ENCODE measurements at regions not wholly inside any gene's neighbourhood (a gene's known extent, or its start where the extent isn't known, plus 50 kb on each side); places are given as distances from the start of the nearest gene placed in this dataset.
A peak's percentile ranks its signal among the peaks of the same experiment; 100 is the strongest.

DNA sequence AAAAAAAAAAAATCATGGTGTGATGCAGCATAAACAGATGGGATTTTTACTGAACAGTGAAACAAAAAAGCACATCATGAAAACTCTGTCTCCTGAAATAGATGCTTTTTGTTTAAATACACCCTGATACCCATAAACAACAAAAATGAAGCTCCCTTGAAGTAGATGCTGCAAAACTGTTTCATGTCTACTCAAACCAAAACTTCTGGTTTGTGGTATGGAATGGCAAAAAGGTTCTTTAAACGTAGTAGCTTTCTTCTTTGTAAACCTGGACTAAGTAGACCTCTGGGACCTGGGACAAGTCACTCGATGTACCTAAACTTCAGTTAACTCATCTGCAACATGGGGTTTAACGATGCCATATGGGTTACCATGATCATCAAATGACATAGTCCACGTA, 64.4 kb upstream of the RAPH1 start:
- H3K36me3 ChIP-seq = no peaks in the 10 kb centered on the region
- TF ChIP-seq POLR2A (IDR thresholded peaks at IDR 0.05) = no peak
- TF ChIP-seq, protein P1, sequence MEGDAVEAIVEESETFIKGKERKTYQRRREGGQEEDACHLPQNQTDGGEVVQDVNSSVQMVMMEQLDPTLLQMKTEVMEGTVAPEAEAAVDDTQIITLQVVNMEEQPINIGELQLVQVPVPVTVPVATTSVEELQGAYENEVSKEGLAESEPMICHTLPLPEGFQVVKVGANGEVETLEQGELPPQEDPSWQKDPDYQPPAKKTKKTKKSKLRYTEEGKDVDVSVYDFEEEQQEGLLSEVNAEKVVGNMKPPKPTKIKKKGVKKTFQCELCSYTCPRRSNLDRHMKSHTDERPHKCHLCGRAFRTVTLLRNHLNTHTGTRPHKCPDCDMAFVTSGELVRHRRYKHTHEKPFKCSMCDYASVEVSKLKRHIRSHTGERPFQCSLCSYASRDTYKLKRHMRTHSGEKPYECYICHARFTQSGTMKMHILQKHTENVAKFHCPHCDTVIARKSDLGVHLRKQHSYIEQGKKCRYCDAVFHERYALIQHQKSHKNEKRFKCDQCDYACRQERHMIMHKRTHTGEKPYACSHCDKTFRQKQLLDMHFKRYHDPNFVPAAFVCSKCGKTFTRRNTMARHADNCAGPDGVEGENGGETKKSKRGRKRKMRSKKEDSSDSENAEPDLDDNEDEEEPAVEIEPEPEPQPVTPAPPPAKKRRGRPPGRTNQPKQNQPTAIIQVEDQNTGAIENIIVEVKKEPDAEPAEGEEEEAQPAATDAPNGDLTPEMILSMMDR (IDR thresholded peaks at IDR 0.05) = no peak
- DNase-seq (no peak), ATAC-seq (no peak)
- H3K4me1 ChIP-seq = peaks cover 0 to 16% (median 7%) of the 10 kb centered on the region in 12 donors
- WGBS, 4 donors = 86 to 93% (median 90%) methylated on average over 4 of the region's 4 CpGs
- H3K9me3 ChIP-seq = no peaks in the 10 kb centered on the region
- no peak overlapping the region for H3K27ac ChIP-seq
- no peaks in the 10 kb centered on the region for H3K27me3 ChIP-seq
- intact Hi-C loops (cut with DNase I) = no loop called here
- H3K4me3 ChIP-seq = no peak overlapping the region

DNA sequence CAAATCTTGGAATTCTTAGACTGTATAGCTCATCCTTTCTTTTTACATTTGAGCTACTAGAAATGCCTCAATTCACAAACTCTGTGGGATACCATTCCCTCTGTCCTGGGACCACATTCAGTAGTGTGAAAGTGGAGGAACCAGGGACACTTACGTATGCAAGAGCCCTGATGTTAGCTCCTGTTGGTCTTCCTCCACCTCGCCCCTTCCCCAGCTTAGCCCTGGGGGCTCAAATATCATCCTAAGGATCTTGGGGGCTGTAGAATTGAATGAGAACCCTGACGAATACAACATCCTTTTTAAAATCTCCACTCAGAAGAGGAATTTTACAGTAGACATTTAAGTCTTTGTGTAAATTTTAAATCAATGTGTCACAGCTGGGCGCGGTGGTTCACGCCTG, 65.2 kb upstream of the RAPH1 start:
- no peak for TF ChIP-seq POLR2A (IDR thresholded peaks at IDR 0.05)
- TF ChIP-seq, protein P1 (IDR thresholded peaks at IDR 0.05) = no peak
- H3K9me3 ChIP-seq = no peaks in the 10 kb centered on the region
- ATAC-seq = no peak
- no peak overlapping the region for H3K27ac ChIP-seq
- H3K4me1 ChIP-seq = peaks cover 0 to 16% (median 8%) of the 10 kb centered on the region in 12 donors
- 94 to 100% (median 98%) methylated on average over 6 of the region's 6 CpGs for WGBS, 4 donors
- DNase-seq = no peak
- intact Hi-C loops (cut with DNase I) = no loop called here
- no peaks in the 10 kb centered on the region for H3K27me3 ChIP-seq
- H3K36me3 ChIP-seq = no peaks in the 10 kb centered on the region
- no peak overlapping the region for H3K4me3 ChIP-seq

DNA sequence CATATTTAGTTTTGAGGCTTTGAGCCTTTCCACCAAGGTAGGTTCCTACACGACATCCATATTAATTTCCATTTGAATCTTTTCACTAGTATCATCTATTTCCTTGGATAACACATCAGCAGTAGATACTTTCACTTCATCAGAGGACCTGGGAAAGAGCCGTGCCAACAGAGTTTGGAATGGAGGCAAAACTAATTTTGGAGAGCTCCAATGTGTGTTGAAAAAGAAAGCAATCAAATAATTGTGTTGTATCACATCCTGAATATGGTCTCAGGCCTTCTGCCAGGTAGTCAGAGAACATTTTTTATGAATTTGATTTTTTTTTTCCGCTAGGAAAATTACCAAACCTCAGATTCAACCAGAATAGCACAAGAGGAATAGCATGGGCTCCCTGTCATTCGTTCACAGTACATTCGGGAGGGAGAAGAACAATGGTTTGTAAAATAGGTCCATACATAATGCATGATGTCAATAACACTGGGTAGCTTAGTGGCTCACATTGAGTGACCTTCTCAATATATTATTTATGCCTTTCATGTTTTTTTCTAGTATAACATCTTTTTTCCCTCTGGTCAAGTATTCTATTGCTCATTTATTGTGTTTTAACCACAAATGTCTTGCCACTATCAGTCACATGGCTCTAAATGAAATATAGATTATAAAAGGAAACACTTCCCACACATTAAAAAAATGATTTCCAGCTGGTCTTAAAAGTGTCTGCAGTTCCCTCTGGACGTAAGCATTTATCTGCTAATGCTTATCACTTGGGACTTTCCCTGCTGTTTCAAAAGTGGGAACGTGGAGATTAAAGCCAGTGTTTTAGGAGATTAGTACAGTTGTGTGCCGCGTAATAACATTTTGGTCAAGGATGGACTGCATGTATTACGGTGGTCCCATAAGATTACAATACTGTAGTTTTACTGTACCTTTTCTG, 68.6 kb upstream of the RAPH1 start:
- H3K9me3 ChIP-seq = no peaks in the 10 kb centered on the region
- DNase-seq (no peak), ATAC-seq (peak in 1 of 4 donors; percentile 22)
- no peaks in the 10 kb centered on the region for H3K27me3 ChIP-seq
- no peaks in the 10 kb centered on the region for H3K36me3 ChIP-seq
- TF ChIP-seq, protein P1 (IDR thresholded peaks at IDR 0.05) = no peak
- no peak for TF ChIP-seq POLR2A (IDR thresholded peaks at IDR 0.05)
- no peak overlapping the region for H3K4me3 ChIP-seq
- 49 to 66% (median 55%) methylated on average over 10 of the region's 10 CpGs for WGBS, 4 donors
- H3K27ac ChIP-seq = peak overlapping the region in 1 of 12 donors; percentile 46
- peaks cover 0 to 19% (median 8%) of the 10 kb centered on the region in 12 donors for H3K4me1 ChIP-seq
- intact Hi-C loops (cut with DNase I) = no loop called here

DNA sequence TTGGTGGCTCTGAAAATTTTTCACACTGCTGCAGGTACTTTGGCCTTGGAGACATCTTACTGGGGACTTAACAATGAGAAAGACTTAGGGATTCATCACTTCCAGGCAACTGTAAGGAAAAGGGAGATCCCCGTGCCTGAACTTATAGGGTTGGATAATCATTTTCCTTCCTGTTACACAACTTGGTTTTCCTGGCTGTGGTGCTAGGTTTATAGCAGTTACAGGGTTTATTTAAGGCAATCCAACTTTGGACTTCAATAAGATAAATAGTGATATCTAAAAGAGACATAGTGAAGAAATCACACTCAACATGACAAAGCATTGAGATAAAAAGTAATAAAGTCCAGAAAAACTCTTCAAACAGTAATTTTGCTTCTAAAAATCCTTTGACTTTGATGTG, 70.2 kb upstream of the RAPH1 start:
- Histone ChIP-seq H3K4me3 (no peak overlapping the region), H3K27ac (peak overlapping the region in 2 of 12 donors; percentile 12 to 43), H3K9me3 (no peaks in the 10 kb centered on the region), H3K4me1 (peaks cover 0 to 19% (median 7%) of the 10 kb centered on the region in 12 donors), H3K27me3 (no peaks in the 10 kb centered on the region), H3K36me3 (no peaks in the 10 kb centered on the region)
- WGBS, 4 donors = 32 to 60% (median 54%) methylated on average over 1 of the region's 1 CpG
- no peak for DNase-seq
- ATAC-seq = peak in 2 of 4 donors; percentile 33 to 39
- TF ChIP-seq, protein P1 (IDR thresholded peaks at IDR 0.05) = no peak
- TF ChIP-seq POLR2A (IDR thresholded peaks at IDR 0.05) = no peak
- intact Hi-C loops (cut with DNase I) = no loop called here
